Fibroblast of mammary gland (primary cell): ENCODE measurements at regions not wholly inside any gene's neighbourhood (a gene's known extent, or its start where the extent isn't known, plus 50 kb on each side); places are given as distances from the start of the nearest gene placed in this dataset.
"Not testable (repeated sequence)": the region's sequence is repeated elsewhere in the genome, so short reads cannot be mapped to it uniquely, and the experiment has no call there.

ENCODE experiments used
- DNase-seq: peaks from one replicate; pipeline ENCODE4 v3.0.0-alpha.2; 2010; ENCODE audit warnings: low read depth
- H3K4me3 ChIP-seq: 2 replicates; pipeline ENCODE4 v1.5.1; 2011; ENCODE audit warnings: low read depth, mild to moderate bottlenecking, low read length, moderate library complexity; ENCODE audit not compliant: control insufficient read depth
- TF ChIP-seq, protein P1 (sequence below): conservative IDR thresholded peaks from 2 replicates; pipeline ENCODE4 v1.5.1; 2011; ENCODE audit warnings: low read depth, low read length, inconsistent platforms; ENCODE audit not compliant: control insufficient read depth, insufficient read depth

DNA sequence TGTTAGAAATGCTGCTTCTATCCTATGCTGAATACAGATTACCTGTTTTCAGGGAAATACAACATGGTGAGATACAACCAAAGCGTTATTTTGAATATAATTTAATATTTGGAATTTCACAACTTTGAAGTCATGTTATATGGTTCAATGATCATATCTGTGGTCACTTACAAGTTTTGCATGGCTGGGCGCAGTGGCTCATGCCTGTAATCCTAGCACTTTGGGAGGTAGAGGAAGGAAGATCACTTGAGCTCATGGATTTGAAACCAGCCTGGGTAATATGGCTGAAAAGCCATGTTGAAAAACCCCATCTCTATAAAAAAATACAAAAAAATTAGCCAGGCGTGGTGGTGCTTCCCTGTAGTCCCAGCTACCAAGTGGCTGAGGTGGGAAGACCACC is 57.9 kb downstream of the DOP1B start:
- DNase-seq: no peak
- TF ChIP-seq, protein P1, sequence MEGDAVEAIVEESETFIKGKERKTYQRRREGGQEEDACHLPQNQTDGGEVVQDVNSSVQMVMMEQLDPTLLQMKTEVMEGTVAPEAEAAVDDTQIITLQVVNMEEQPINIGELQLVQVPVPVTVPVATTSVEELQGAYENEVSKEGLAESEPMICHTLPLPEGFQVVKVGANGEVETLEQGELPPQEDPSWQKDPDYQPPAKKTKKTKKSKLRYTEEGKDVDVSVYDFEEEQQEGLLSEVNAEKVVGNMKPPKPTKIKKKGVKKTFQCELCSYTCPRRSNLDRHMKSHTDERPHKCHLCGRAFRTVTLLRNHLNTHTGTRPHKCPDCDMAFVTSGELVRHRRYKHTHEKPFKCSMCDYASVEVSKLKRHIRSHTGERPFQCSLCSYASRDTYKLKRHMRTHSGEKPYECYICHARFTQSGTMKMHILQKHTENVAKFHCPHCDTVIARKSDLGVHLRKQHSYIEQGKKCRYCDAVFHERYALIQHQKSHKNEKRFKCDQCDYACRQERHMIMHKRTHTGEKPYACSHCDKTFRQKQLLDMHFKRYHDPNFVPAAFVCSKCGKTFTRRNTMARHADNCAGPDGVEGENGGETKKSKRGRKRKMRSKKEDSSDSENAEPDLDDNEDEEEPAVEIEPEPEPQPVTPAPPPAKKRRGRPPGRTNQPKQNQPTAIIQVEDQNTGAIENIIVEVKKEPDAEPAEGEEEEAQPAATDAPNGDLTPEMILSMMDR: no peak
- no peak overlapping the region for H3K4me3 ChIP-seq

DNA sequence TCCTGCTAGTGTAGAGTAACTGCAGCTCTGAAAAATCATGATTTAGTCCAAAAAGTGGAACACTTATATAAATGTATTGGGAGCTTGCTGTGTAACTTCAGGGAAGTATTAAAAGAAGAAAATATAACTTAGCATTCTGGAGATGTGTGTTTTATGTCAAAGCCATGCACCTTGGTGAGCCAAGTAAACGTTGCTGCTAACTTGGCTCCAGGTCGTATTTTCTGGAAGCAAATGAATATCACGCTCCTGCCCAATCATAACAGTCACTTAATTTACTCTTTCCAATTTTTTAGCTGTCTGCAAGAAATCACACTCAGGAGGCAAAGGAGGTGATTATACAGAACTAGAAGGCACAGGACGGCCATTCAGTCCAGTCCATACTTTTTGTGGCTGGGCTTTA is 61.1 kb downstream of the DOP1B start:
- no peak overlapping the region for H3K4me3 ChIP-seq
- no peak for DNase-seq
- TF ChIP-seq, protein P1: no peak

DNA sequence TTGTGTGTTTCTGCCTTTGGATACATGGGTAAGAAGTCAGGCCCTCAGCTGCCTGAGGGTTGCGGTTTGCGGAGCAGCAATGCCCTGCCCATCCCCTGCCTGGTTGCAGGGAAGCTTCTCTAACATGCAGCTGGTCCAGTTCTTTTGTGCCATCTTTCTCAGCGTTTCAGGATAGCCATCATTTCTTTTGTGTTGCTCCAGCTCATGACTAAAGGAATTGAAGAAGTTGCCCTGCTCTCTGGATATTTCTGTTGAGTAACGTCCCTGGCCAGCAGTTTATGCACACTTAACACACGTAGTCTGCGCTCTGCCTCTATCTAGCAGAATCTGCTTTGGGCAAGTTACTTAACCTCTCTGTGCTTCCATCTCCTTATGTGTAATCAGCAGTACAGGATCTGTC is 62.1 kb downstream of the DOP1B start:
- TF ChIP-seq, protein P1: no peak
- no peak overlapping the region for H3K4me3 ChIP-seq
- DNase-seq: no peak

DNA sequence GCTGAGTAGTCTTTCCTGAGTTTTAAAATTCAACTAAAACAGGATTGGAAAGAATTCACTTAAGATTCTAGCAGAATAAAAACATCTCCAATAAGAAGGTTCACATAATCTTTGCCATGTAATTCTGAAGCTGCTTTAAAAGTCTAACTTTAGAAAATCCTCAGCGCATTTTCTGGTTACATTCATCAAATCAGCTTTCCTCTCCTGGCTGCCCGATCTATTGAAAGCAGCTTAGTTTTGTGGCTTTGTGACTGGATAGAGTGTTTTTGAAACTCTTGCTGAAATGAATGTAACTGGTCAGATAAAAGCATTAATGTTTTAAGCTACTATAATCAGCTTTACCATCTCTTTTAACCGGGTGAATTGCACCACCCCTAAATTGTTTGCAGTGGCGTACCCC is 66.8 kb downstream of the DOP1B start:
- DNase-seq: no peak
- TF ChIP-seq, protein P1: no peak
- no peak overlapping the region for H3K4me3 ChIP-seq

DNA sequence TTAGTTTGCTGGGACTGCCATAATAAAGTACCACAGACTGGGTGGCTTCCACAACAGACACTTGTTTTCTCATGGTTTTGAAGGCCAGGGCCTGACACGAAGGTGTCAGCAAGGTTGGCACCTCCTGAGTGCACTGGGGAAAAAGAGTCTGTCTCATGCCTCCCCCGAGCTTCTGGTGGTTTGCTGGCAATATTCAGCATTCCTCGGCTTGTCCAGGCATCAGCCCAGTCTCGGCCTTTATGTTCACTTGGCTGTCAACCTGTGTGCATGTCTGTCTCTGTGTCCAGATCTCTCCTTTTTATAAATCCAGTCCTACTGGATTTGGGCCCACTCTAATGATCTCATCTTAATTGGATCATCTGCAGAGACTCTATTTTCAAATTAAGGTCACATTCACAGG is 72.6 kb downstream of the DOP1B start:
- H3K4me3 ChIP-seq: no peak overlapping the region
- DNase-seq: no peak
- TF ChIP-seq, protein P1: no peak

DNA sequence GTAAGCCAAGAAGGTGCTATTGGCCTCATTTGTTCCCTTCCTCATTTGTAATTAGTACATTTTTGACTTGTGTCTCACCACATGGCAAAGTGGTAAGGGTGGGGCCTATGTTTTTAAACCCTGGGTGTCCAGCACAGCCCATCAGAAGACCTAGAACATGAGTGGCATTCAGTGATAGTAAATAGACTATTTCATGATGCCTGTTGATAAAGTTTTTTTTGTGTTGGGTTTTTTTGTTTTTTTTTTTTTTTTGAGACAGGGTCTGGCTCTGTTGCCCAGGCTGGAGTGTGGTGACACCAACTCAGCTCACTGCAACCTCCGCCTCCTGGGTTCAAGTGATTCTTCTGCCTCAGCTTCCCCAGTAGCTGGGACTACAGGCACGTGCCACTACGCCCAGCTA is 74.8 kb downstream of the DOP1B start:
- not testable (repeated sequence) for DNase-seq

DNA sequence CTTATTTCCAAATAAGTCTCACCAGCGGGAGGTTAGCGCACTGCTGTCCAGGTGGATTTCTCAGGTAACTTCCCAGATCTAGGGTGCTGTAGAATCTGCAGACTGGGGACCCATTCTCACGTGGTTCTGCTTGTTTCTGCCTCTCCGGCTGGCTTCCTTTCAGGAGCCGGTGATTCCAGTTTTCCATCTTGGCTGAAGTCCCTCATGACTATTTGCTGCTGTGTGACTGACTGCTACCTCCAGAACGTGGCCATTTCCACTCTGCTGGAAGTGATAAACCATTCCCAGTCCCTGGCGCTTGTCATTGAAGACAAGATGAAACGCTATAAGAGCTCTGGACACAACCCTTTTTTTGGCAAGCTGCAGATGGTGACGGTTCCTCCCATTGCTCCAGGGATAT is 76.0 kb downstream of the DOP1B start:
- TF ChIP-seq, protein P1: no peak
- H3K4me3 ChIP-seq: no peak overlapping the region

More for the DNA sequence above, 74.8 kb downstream of the DOP1B start:
- H3K4me3 ChIP-seq: not testable (repeated sequence)

More for the DNA sequence above, 76.0 kb downstream of the DOP1B start:
- DNase-seq: no peak
